Adrenal gland (tissue), 9 donors: ENCODE measurements at regions not wholly inside any gene's neighbourhood (a gene's known extent, or its start where the extent isn't known, plus 50 kb on each side); places are given as distances from the start of the nearest gene placed in this dataset.

Experiments
- DNase-seq, 7 donors: peaks; one replicate each; pipeline ENCODE4 v3.0.0-alpha.2; 2019 to 2020
- H3K27ac ChIP-seq, 5 donors: fragments of 200-600 bp; sonication (generic) in 4 of 5; 1 replicate in 3 of 5; 2 replicates in 2 of 5; pipeline versions ENCODE4 v1.5.1 to v1.8.0; 2016 to 2020; ENCODE audit warnings: mild to moderate bottlenecking in 1 of 5
- H3K27me3 ChIP-seq: fragments of 200-600 bp; 2 replicates; pipeline ENCODE4 v1.8.0; 2021
- H3K36me3 ChIP-seq, 2 donors: fragments of 200-600 bp; replicated peaks in 1 of 2; 1 replicate in 1 of 2; 2 replicates in 1 of 2; pipeline versions ENCODE4 v1.5.1 to v1.8.0; 2018 to 2022
- H3K4me1 ChIP-seq, 2 donors: fragments of 200-600 bp; replicated peaks in 1 of 2; 1 replicate in 1 of 2; 2 replicates in 1 of 2; pipeline versions ENCODE4 v1.5.1 to v1.8.0; 2018 to 2021
- H3K4me3 ChIP-seq, 4 donors: fragments of 200-600 bp; sonication (generic) in 3 of 4; one replicate each; pipeline ENCODE4 v1.5.1; 2016 to 2018
- H3K9me3 ChIP-seq, 3 donors: fragments of 200-600 bp; sonication (generic) in 1 of 3; replicated peaks in 1 of 3; 1 replicate in 2 of 3; 2 replicates in 1 of 3; pipeline versions ENCODE4 v1.5.1 to v1.8.0; 2016 to 2021
- CTCF ChIP-seq, 6 experiments: fragments of 450-650 bp in 4 of 6; fragments of 200-600 bp in 2 of 6; sonication (generic) in 1 of 6; IDR thresholded peaks; 1 replicate in 5 of 6; 2 replicates in 1 of 6; pipeline versions ENCODE4 v1.5.1 to v1.8.0; 2016 to 2021; ENCODE audit warnings: antibody characterized with exemption in 6 of 6, mild to moderate bottlenecking in 2 of 6, moderate library complexity in 1 of 6
- POLR2A ChIP-seq, 2 donors: fragments of 450-650 bp; IDR thresholded peaks; one replicate each; pipeline ENCODE4 v1.6.1; 2017; ENCODE audit warnings: antibody characterized with exemption in 2 of 2, mild to moderate bottlenecking in 2 of 2, moderate library complexity in 1 of 2
- WGBS, 4 donors: extraction: QIAGEN DNeasy Blood & Tissue Kit in 2 of 4; methylation state at CpG; one replicate each; pipeline versions ENCODE4 v1.1.5 to v1.1.7; 2013 to 2017; 5-methylcytosine and 5-hydroxymethylcytosine counted together
- intact Hi-C, 2 donors: fragments of 100-400 bp; cut with DNase I; formaldehyde crosslinking; loops; one replicate each; pipeline versions ENCODE4 v1.14.1 to v1.15.0; 2022 to 2023
- donor health status: healthy with polysubstance abuse.
- donor health status: Bipolar disorder and iron deficiency.
- donor health status: DM: yes; HTN: yes; CAD: no.
- donor health status: DM: no; HTN: no; CAD: no.
- donor health status: DM: no; HTN: no; CAD: no.

- TF ChIP-seq POLR2A (IDR thresholded peaks at IDR 0.05), result no peak
- TF ChIP-seq CTCF (IDR thresholded peaks at IDR 0.05), result no peak
- no peaks in the 10 kb centered on the region for H3K4me1 ChIP-seq
- WGBS, 4 donors, result 75 to 84% (median 80%) methylated on average over 3 of the region's 3 CpGs
- no peaks in the 10 kb centered on the region for H3K9me3 ChIP-seq
- H3K27ac ChIP-seq, result no peak overlapping the region
- no peak for DNase-seq
- no peaks in the 10 kb centered on the region for H3K27me3 ChIP-seq
- H3K36me3 ChIP-seq, result no peaks in the 10 kb centered on the region
- no peak overlapping the region for H3K4me3 ChIP-seq
- intact Hi-C loops, result no loop called here
Measured at GRCh38 chr13:68009546-68009945, 779.4 kb upstream of the PCDH9 start.

- Histone ChIP-seq H3K9me3 (peaks cover 0 to 4% (median 0%) of the 10 kb centered on the region in 3 donors), H3K27me3 (no peaks in the 10 kb centered on the region), H3K4me3 (no peak overlapping the region), H3K27ac (no peak overlapping the region), H3K36me3 (no peaks in the 10 kb centered on the region), H3K4me1 (no peaks in the 10 kb centered on the region)
- intact Hi-C loops, result no loop called here
- no peak for DNase-seq
- no peak for TF ChIP-seq CTCF (IDR thresholded peaks at IDR 0.05)
- no peak for TF ChIP-seq POLR2A (IDR thresholded peaks at IDR 0.05)
- 58 to 83% (median 65%) methylated on average over 1 of the region's 1 CpG for WGBS, 4 donors
Measured at GRCh38 chr13:68007576-68007975, 777.4 kb upstream of the PCDH9 start.

- 80 to 89% (median 85%) methylated on average over 11 of the region's 11 CpGs for WGBS, 4 donors
- H3K27me3 ChIP-seq, result no peaks in the 10 kb centered on the region
- intact Hi-C loops, result no loop called here
- no peaks in the 10 kb centered on the region for H3K9me3 ChIP-seq
- no peaks in the 10 kb centered on the region for H3K36me3 ChIP-seq
- TF ChIP-seq POLR2A (IDR thresholded peaks at IDR 0.05) (no peak), CTCF (IDR thresholded peaks at IDR 0.05) (no peak)
- H3K4me1 ChIP-seq, result no peaks in the 10 kb centered on the region
- no peak for DNase-seq
- no peak overlapping the region for H3K4me3 ChIP-seq
- H3K27ac ChIP-seq, result no peak overlapping the region
Measured at GRCh38 chr13:67996101-67996500, 766.0 kb upstream of the PCDH9 start.

GRCh38 chr13:67990868-67991267 is 760.7 kb upstream of the PCDH9 start:
- Histone ChIP-seq H3K9me3 (no peaks in the 10 kb centered on the region), H3K4me1 (no peaks in the 10 kb centered on the region), H3K36me3 (no peaks in the 10 kb centered on the region), H3K27me3 (no peaks in the 10 kb centered on the region), H3K27ac (no peak overlapping the region), H3K4me3 (no peak overlapping the region)
- WGBS, 4 donors, result 93 to 99% (median 94%) methylated on average over 4 of the region's 4 CpGs
- no peak for TF ChIP-seq CTCF (IDR thresholded peaks at IDR 0.05)
- no peak for TF ChIP-seq POLR2A (IDR thresholded peaks at IDR 0.05)
- intact Hi-C loops, result no loop called here
- no peak for DNase-seq
